SK-N-SH treated with all-trans-retinoic acid at 6 μM for 48 hours (cell line): ENCODE measurements at regions not wholly inside any gene's neighbourhood (a gene's known extent, or its start where the extent isn't known, plus 50 kb on each side); places are given as distances from the start of the nearest gene placed in this dataset.

Source experiments
- ATAC-seq: fragments of 200-7000 bp; cut with Tn5 transposase; 3 replicates; pipeline ENCODE4 v1.9.1; 2020; ENCODE audit warnings: mild to moderate bottlenecking, moderate library complexity
- ARNTL ChIP-seq: fragments of 450-650 bp; formaldehyde crosslinking; IDR thresholded peaks from 2 replicates; pipeline ENCODE4 v1.5.0; 2020; ENCODE audit warnings: low read depth, mild to moderate bottlenecking, moderate library complexity, borderline replicate concordance
- BACH2 ChIP-seq: fragments of 250-450 bp; sonication (Bioruptor Pico); IDR thresholded peaks from 2 replicates; pipeline ENCODE4 v1.9.0; 2021; ENCODE audit warnings: mild to moderate bottlenecking, borderline replicate concordance
- CSDC2 ChIP-seq: fragments of 250-450 bp; sonication (Bioruptor Pico); IDR thresholded peaks from 2 replicates; pipeline ENCODE4 v1.5.0; 2020; ENCODE audit warnings: mild to moderate bottlenecking, moderate library complexity
- CSRNP3 ChIP-seq: fragments of 250-450 bp; sonication (Bioruptor Pico); IDR thresholded peaks from 2 replicates; pipeline ENCODE4 v1.5.1; 2021; ENCODE audit warnings: mild to moderate bottlenecking, moderate library complexity
- GLIS3 ChIP-seq: fragments of 250-450 bp; sonication (Bioruptor Pico); IDR thresholded peaks from 2 replicates; pipeline ENCODE4 v1.5.0; 2020; ENCODE audit warnings: mild to moderate bottlenecking, moderate library complexity
- ISL1 ChIP-seq: fragments of 250-450 bp; sonication (Bioruptor Pico); IDR thresholded peaks from 2 replicates; pipeline ENCODE4 v2.1.2; 2022; ENCODE audit warnings: mild to moderate bottlenecking, moderate library complexity
- PPARA ChIP-seq: fragments of 250-450 bp; sonication (Bioruptor Pico); IDR thresholded peaks from 2 replicates; pipeline ENCODE4 v1.5.0; 2020; ENCODE audit warnings: mild to moderate bottlenecking, borderline replicate concordance
- RARB ChIP-seq: fragments of 250-450 bp; sonication (Bioruptor Pico); IDR thresholded peaks from 2 replicates; pipeline ENCODE4 v1.8.0; 2021; ENCODE audit warnings: mild to moderate bottlenecking, moderate library complexity
- SNAI2 ChIP-seq: fragments of 250-450 bp; sonication (Bioruptor Pico); IDR thresholded peaks from 2 replicates; pipeline ENCODE4 v1.5.0; 2020; ENCODE audit warnings: mild to moderate bottlenecking, moderate library complexity
- TCF4 ChIP-seq: fragments of 250-450 bp; sonication (Bioruptor Pico); IDR thresholded peaks from 2 replicates; pipeline ENCODE4 v1.8.0; 2021; ENCODE audit warnings: mild to moderate bottlenecking, moderate library complexity, borderline replicate concordance
- TOX ChIP-seq: fragments of 250-450 bp; sonication (Bioruptor Pico); IDR thresholded peaks from 2 replicates; pipeline ENCODE4 v1.8.0; 2021; ENCODE audit warnings: mild to moderate bottlenecking, moderate library complexity, borderline replicate concordance
- ZC3H10 ChIP-seq: fragments of 250-450 bp; sonication (Bioruptor Pico); IDR thresholded peaks from 2 replicates; pipeline ENCODE4 v1.5.1; 2021; ENCODE audit warnings: mild to moderate bottlenecking, moderate library complexity
- ZFP3 ChIP-seq: fragments of 250-450 bp; sonication (Bioruptor Pico); IDR thresholded peaks from 2 replicates; pipeline ENCODE4 v1.5.0; 2020; ENCODE audit warnings: mild to moderate bottlenecking, moderate library complexity
- ZFP30 ChIP-seq: fragments of 450-650 bp; formaldehyde crosslinking; IDR thresholded peaks from 2 replicates; pipeline ENCODE4 v1.5.0; 2022; ENCODE audit warnings: mild to moderate bottlenecking, moderate library complexity
- ZNF70 ChIP-seq: fragments of 450-650 bp; formaldehyde crosslinking; IDR thresholded peaks from 2 replicates; pipeline ENCODE4 v1.5.0; 2020; ENCODE audit warnings: mild to moderate bottlenecking, moderate library complexity
- ZNF8 ChIP-seq: fragments of 450-650 bp; formaldehyde crosslinking; IDR thresholded peaks from 2 replicates; pipeline ENCODE4 v1.5.0; 2020; ENCODE audit warnings: mild to moderate bottlenecking, moderate library complexity
- TF ChIP-seq, protein P1 (sequence below): fragments of 250-450 bp; sonication (Bioruptor Pico); IDR thresholded peaks from 2 replicates; pipeline ENCODE4 v1.8.0; 2021; ENCODE audit warnings: low read depth, mild to moderate bottlenecking, moderate library complexity, borderline replicate concordance
- TF ChIP-seq, protein P2 (sequence below): fragments of 250-450 bp; sonication (Bioruptor Pico); IDR thresholded peaks from 2 replicates; pipeline ENCODE4 v1.5.1; 2020; ENCODE audit warnings: low read depth, mild to moderate bottlenecking, moderate library complexity
- TF ChIP-seq, protein P3 (sequence below): fragments of 250-450 bp; sonication (Bioruptor Pico); IDR thresholded peaks from 2 replicates; pipeline ENCODE4 v1.8.0; 2020; ENCODE audit warnings: mild to moderate bottlenecking, moderate library complexity, borderline replicate concordance
- TF ChIP-seq, protein P4 (sequence below): fragments of 250-450 bp; sonication (Bioruptor Pico); IDR thresholded peaks from 2 replicates; pipeline ENCODE4 v1.5.0; 2020; ENCODE audit warnings: mild to moderate bottlenecking, moderate library complexity

DNA sequence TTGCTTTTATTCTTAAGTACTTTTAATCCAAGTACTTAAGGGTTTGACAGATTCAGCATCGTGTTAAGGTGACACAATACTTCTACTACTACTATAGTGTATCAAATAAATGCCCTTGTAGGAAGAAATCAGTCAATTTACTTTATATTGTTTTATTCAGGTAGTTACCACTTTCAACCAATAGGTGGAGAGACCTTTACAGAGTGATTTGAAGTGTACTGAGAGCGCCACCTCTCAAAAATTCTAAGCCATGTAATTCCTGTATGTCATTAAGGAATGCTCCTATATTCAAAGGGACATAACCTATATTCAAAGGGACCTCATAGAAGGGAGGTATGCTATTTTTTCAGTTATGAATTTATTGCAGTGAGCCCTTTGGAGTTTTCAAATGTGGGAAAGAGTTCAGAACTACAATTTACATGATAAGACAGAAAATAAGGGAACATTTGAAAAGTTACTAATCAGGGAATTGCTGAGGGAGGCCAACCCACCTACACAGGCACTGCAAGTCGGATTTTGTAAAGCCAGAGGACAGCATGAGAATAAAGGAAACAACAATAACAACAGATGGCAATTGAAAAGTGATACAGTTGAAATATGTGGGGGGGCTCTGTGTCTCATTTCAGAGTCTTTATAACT lies 955.6 kb downstream of the TBC1D32 start:
- TF ChIP-seq, protein P1, sequence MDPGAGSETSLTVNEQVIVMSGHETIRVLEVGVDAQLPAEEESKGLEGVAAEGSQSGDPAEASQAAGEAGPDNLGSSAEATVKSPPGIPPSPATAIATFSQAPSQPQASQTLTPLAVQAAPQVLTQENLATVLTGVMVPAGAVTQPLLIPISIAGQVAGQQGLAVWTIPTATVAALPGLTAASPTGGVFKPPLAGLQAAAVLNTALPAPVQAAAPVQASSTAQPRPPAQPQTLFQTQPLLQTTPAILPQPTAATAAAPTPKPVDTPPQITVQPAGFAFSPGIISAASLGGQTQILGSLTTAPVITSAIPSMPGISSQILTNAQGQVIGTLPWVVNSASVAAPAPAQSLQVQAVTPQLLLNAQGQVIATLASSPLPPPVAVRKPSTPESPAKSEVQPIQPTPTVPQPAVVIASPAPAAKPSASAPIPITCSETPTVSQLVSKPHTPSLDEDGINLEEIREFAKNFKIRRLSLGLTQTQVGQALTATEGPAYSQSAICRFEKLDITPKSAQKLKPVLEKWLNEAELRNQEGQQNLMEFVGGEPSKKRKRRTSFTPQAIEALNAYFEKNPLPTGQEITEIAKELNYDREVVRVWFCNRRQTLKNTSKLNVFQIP, result no peak
- TF ChIP-seq, protein P2, sequence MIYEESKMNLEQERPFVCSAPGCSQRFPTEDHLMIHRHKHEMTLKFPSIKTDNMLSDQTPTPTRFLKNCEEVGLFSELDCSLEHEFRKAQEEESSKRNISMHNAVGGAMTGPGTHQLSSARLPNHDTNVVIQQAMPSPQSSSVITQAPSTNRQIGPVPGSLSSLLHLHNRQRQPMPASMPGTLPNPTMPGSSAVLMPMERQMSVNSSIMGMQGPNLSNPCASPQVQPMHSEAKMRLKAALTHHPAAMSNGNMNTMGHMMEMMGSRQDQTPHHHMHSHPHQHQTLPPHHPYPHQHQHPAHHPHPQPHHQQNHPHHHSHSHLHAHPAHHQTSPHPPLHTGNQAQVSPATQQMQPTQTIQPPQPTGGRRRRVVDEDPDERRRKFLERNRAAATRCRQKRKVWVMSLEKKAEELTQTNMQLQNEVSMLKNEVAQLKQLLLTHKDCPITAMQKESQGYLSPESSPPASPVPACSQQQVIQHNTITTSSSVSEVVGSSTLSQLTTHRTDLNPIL (CRISPR knock-in tag), result no peak
- TF ChIP-seq ARNTL (no peak), ZFP3 (no peak), ISL1 (CRISPR knock-in tag) (no peak), ZNF8 (CRISPR knock-in tag) (no peak), ZNF70 (CRISPR knock-in tag) (no peak), TOX (CRISPR knock-in tag) (no peak), PPARA (CRISPR knock-in tag) (no peak), ZC3H10 (CRISPR knock-in tag) (no peak), TCF4 (CRISPR knock-in tag) (no peak), RARB (no peak), ZFP30 (no peak), GLIS3 (CRISPR knock-in tag) (no peak), BACH2 (CRISPR knock-in tag) (no peak)
- TF ChIP-seq, protein P3, sequence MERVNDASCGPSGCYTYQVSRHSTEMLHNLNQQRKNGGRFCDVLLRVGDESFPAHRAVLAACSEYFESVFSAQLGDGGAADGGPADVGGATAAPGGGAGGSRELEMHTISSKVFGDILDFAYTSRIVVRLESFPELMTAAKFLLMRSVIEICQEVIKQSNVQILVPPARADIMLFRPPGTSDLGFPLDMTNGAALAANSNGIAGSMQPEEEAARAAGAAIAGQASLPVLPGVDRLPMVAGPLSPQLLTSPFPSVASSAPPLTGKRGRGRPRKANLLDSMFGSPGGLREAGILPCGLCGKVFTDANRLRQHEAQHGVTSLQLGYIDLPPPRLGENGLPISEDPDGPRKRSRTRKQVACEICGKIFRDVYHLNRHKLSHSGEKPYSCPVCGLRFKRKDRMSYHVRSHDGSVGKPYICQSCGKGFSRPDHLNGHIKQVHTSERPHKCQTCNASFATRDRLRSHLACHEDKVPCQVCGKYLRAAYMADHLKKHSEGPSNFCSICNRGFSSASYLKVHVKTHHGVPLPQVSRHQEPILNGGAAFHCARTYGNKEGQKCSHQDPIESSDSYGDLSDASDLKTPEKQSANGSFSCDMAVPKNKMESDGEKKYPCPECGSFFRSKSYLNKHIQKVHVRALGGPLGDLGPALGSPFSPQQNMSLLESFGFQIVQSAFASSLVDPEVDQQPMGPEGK (CRISPR knock-in tag), result no peak
- peak; percentile 89 for ATAC-seq

GRCh38 chr6:120373185-120373584 lies 961.1 kb downstream of the TBC1D32 start:
- TF ChIP-seq ZC3H10 (CRISPR knock-in tag) (no peak), TCF4 (CRISPR knock-in tag) (no peak), CSDC2 (CRISPR knock-in tag) (no peak), ZFP3 (no peak), ZNF8 (CRISPR knock-in tag) (no peak), TOX (CRISPR knock-in tag) (no peak), ARNTL (no peak), SNAI2 (no peak), CSRNP3 (no peak)
- TF ChIP-seq, protein P3 (CRISPR knock-in tag), result no peak
- no peak for ATAC-seq

- no peak for ATAC-seq
- TF ChIP-seq CSDC2 (CRISPR knock-in tag) (no peak), CSRNP3 (no peak), PPARA (CRISPR knock-in tag) (no peak), ARNTL (no peak), TOX (CRISPR knock-in tag) (no peak)
- TF ChIP-seq, protein P3 (CRISPR knock-in tag), result no peak
- TF ChIP-seq, protein P1, result no peak
- TF ChIP-seq, protein P4, sequence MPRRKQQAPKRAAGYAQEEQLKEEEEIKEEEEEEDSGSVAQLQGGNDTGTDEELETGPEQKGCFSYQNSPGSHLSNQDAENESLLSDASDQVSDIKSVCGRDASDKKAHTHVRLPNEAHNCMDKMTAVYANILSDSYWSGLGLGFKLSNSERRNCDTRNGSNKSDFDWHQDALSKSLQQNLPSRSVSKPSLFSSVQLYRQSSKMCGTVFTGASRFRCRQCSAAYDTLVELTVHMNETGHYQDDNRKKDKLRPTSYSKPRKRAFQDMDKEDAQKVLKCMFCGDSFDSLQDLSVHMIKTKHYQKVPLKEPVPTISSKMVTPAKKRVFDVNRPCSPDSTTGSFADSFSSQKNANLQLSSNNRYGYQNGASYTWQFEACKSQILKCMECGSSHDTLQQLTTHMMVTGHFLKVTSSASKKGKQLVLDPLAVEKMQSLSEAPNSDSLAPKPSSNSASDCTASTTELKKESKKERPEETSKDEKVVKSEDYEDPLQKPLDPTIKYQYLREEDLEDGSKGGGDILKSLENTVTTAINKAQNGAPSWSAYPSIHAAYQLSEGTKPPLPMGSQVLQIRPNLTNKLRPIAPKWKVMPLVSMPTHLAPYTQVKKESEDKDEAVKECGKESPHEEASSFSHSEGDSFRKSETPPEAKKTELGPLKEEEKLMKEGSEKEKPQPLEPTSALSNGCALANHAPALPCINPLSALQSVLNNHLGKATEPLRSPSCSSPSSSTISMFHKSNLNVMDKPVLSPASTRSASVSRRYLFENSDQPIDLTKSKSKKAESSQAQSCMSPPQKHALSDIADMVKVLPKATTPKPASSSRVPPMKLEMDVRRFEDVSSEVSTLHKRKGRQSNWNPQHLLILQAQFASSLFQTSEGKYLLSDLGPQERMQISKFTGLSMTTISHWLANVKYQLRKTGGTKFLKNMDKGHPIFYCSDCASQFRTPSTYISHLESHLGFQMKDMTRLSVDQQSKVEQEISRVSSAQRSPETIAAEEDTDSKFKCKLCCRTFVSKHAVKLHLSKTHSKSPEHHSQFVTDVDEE (CRISPR knock-in tag), result no peak
These were observed 970.9 kb downstream of the TBC1D32 start for GRCh38 chr6:120363429-120363828.
